ENCODE measurements at regions not wholly inside any gene's neighbourhood (a gene's known extent, or its start where the extent isn't known, plus 50 kb on each side); places are given as distances from the start of the nearest gene placed in this dataset.

- DNase-seq = no peak
These were observed 403.4 kb downstream of the DNAJB9 start for GRCh38 chr7:108973075-108973474.

DNA sequence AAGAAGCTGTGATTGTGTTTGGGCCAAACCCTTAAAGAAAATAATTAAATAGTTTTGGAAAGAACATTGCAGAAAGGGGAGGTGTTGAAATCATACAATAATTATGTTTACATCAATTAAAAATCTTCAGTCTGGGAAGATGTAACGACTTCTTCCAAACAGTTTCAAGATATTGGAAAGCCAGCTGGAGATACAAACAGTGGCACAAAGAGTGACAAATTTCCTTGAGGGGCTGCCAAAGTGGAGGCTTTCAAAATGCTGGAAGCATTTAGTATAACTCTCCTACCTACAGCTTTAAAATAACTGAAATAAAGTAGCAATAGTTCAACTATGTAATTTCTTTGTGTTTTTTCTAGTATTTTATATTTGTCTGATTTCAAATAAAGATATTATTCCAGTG, 405.0 kb downstream of the DNAJB9 start:
- DNase-seq (no peak), ATAC-seq (no peak)

More at GRCh38 chr7:108973075-108973474, 403.4 kb downstream of the DNAJB9 start:
- no peak for ATAC-seq

GRCh38 chr7:108985037-108985436, 415.4 kb downstream of the DNAJB9 start:
- ATAC-seq (no peak), DNase-seq (no peak)

DNA sequence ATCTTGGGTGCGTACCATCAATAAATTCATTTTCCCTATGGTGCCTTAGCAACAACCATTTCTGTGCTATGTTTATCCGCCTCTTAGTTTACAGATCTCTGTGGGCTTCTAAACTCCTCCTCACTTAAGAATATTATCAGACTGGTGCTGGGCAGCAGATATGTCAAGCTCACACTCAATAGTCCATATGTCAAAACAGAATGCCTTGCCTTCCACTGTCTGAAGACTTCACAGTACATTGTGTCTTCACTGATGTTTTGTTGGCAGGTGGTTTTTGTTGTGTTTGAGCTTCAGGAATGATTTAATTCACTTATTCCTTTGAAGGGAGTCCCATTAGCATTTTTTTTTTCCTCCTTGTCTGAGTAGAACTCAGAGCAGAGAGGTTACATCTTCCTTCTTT, 419.6 kb downstream of the DNAJB9 start:
- no peak for DNase-seq
- ATAC-seq = no peak

DNA sequence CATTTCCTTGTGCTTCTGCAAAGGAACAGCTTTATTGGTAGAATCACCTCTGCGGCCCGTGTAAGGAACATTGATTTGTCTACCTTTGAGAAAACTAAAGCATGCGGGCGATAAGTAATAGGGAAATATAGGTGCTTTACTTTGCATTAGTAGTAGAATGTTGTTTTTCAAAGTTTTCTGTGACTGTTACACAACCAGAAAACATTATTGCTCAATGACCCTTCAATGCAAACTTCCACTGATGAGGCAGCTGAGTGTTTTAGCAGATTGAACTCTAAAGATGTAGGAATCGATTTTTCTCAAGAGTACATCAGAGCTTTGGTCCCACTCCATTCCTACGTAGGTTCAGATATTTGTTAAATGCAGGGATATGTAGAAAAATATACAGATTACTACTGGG, 427.8 kb downstream of the DNAJB9 start:
- ATAC-seq (no peak), DNase-seq (no peak)

GRCh38 chr7:109003742-109004141, 434.1 kb downstream of the DNAJB9 start:
- DNase-seq = no peak

DNA sequence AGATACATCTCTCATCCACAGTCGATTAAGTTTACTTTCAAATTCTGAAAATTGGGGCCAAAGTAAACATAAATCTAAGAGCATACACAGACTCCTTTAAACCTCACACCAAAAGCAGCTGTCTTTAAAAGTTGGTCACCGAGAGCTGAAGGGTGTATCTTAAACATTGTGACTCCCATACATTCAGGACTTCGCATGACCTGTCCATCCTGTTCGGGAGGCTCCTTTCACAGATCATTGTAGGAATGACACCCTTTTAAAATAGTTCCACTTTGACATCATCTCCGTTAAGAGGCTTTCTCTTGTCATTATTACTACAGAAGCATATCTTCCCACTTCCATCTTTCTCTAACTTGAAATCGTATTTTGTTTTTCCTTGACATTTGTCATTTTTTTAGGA, 440.0 kb downstream of the DNAJB9 start:
- no peak for DNase-seq
- no peak for ATAC-seq

More at GRCh38 chr7:109003742-109004141, 434.1 kb downstream of the DNAJB9 start:
- ATAC-seq = no peak

- no peak for ATAC-seq
- DNase-seq = no peak
These were observed 450.6 kb downstream of the DNAJB9 start for GRCh38 chr7:109020251-109020650.

GRCh38 chr7:109021390-109021789, 451.7 kb downstream of the DNAJB9 start:
- ATAC-seq (no peak), DNase-seq (no peak)

DNA sequence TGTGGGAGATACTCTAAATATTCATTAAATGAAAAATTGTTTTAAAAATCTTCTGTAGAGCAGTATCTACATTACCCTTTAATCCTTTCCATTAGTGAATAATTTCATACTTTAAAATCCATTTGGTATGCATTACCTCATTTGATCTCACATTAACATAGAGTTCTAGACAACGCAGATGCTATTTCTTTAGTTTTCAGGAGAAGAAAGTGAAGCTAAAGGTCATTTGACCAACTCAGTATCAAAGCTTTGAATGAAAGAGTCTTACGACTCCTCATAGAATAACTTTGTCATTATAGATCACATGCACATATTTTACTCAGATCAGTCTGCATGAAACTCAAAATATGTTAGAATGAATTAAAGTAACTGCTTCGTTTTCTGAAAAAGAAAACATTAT, 460.2 kb downstream of the DNAJB9 start:
- DNase-seq (no peak), ATAC-seq (no peak)

GRCh38 chr7:109044691-109045090, 475.0 kb downstream of the DNAJB9 start:
- no peak for DNase-seq
- ATAC-seq = no peak

GRCh38 chr7:109049366-109049765, 479.7 kb downstream of the DNAJB9 start:
- no peak for ATAC-seq
- DNase-seq = no peak

DNA sequence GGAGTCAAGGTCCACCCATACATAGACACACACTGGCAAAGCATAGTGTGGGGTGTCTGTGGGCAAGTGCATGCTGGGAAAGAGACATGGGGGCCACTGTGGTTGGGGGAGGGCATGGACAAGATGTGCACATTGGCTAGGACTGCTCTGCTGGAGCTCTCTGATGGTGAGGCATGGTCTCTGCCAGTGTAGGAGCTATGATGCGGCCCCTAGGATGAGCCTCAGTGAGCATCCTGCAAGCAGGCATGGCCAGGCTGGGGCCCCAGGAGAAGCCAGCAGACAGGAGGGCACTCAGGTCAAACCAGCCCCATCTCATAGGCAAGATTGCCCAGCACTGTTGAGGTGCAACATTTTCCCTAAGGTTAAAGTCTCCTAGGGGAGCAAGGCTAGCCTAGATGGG, 489.4 kb downstream of the DNAJB9 start:
- DNase-seq (no peak), ATAC-seq (no peak)

- ATAC-seq (no peak), DNase-seq (no peak)
These were observed 493.1 kb downstream of the DNAJB9 start for GRCh38 chr7:109062798-109063197.

DNA sequence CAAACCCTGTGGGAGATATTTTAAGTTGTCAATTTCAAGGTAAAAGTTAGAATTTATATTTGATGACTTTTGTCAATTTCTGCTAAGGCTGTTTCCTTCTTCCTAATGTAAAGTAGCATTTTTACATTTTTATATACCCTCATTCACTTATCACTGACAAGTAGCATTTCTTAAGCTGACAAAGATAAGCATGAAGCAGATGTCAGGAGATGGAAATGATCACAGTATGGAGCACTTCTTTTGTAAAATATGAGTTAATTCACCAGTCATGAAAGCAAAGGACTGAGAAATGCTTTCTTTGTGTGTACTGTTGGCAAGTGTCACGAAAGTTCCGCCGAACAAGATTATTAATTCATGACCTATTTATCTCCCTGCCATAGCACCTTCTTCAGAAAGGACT, 503.9 kb downstream of the DNAJB9 start:
- ATAC-seq (no peak), DNase-seq (no peak)

- no peak for ATAC-seq
- DNase-seq = no peak
These were observed 506.8 kb downstream of the DNAJB9 start for GRCh38 chr7:109076396-109076972.

DNA sequence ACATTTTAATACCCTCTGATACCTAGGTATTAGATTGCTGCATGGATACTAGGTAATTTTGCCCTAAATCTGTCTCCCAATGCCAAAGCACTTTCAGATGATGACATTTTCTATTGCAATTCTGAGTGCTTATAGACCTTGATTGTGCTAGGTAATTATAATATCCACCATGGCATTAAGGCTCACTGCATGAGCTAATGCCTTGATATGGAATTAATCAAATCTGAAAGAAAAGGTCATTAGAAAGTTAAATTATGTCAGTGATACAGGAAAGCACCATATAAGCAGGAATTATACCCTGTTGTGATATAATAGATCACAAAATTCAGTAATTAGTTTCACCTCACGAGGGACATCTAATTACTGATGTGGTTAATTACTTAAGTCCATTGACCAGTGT, 521.4 kb downstream of the DNAJB9 start:
- DNase-seq (no peak), ATAC-seq (no peak)

- ATAC-seq (no peak), DNase-seq (no peak)
These were observed 522.6 kb downstream of the DNAJB9 start for GRCh38 chr7:109092268-109092667.

- DNase-seq = no peak
- ATAC-seq = no peak
These were observed 531.7 kb downstream of the DNAJB9 start for GRCh38 chr7:109101332-109101731.

DNA sequence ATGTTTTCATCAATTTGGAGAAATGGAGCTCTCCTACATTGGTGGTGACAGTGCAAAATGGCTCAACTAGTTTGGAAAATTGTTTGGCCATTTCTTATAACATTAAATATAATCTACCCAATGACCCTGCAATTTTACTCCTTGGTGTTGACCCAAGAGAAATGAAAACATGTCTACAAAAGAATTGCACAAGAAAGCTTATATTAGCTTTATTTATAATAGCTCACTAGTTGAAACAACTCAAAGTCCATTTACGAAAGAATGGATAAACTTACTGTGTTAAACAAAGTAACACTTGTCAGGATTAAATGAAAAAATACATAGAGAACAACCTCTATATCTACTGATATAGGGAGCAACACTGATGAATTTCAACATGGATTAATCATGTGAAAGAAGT, 539.9 kb downstream of the DNAJB9 start:
- no peak for ATAC-seq
- no peak for DNase-seq

- ATAC-seq (no peak), DNase-seq (no peak)
These were observed 541.4 kb downstream of the DNAJB9 start for GRCh38 chr7:109111086-109111485.

GRCh38 chr7:109121599-109122300, 552.1 kb downstream of the DNAJB9 start:
- no peak for ATAC-seq
- DNase-seq = no peak

DNA sequence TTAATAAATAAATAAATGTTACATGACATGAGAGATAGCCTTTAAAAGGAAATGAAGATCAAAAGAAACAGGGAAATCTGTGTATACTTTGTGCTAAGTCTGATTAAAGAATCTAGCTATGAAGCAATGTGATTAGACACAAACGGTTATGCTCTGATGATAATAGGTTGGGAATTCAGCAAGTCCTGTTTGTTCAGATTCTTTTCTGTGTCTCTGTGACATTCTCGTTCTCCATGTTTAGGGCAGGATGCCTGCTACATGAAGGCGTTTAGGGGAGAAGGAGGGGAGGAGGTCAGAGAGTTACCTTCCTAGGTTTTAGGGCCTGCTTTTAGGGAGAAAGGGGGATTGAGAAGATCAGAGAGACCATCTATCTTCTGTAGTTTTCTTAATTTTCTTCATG, 555.3 kb downstream of the DNAJB9 start:
- no peak for ATAC-seq
- DNase-seq = no peak

DNA sequence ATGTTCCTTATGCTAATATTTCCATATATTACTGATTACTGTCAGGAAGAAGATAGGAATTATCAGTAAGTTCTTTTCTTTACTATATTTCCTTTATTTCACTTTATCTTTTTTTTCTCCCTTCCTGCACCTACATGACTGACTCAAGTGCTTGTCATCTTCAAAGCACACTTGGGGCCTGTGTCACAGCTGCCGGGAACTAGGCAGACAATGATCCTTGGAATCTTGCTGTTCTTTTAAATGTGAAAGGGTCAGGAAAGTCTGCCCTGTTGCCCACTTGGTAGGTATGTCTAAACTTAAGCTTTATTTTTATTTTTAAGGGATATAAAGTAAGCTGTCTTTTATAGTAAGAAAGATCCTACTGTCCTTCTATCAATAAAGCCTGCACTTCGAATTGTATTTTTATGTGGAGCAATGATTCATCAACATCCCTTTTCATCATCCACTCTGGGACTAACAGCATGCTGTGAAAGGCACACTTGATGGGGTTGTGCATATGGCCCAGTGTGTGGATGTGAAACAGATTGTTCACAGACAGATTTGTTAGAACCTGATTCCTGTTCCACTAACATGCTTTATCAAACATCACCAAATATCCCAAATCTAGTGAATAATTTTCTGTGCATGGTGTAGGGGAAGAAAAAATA, 556.9 kb downstream of the DNAJB9 start:
- ATAC-seq (no peak), DNase-seq (no peak)

All from stimulated activated naive CD8-positive, alpha-beta T cell treated with anti-CD3 and anti-CD28 coated beads, Interleukin-15, Interleukin-2, amounts not matched to agents 100 U/mL and 50 U/mL, for 24 hours (primary cell).